Gastroesophageal sphincter (tissue), 3 donors: ENCODE measurements at regions not wholly inside any gene's neighbourhood (a gene's known extent, or its start where the extent isn't known, plus 50 kb on each side); places are given as distances from the start of the nearest gene placed in this dataset.

Experiments used
- EP300 ChIP-seq: sonication (generic); formaldehyde crosslinking; IDR thresholded peaks from one replicate; pipeline ENCODE4 v1.6.1; 2017; ENCODE audit warnings: antibody characterized with exemption, mild to moderate bottlenecking
- POLR2A ChIP-seq, 2 donors: fragments of 450-650 bp; IDR thresholded peaks; one replicate each; pipeline ENCODE4 v1.6.1; 2017; ENCODE audit warnings: antibody characterized with exemption in 2 of 2, mild to moderate bottlenecking in 2 of 2, moderate library complexity in 1 of 2
- POLR2AphosphoS5 ChIP-seq: sonication (generic); formaldehyde crosslinking; IDR thresholded peaks from one replicate; pipeline ENCODE4 v1.6.1; 2017; ENCODE audit warnings: antibody characterized with exemption
- TF ChIP-seq, protein P1 (sequence below), 4 experiments: fragments of 200-600 bp in 2 of 4; fragments of 450-650 bp in 2 of 4; sonication (generic) in 1 of 4; IDR thresholded peaks; one replicate each; pipeline ENCODE4 v1.5.1; 2017 to 2019; ENCODE audit warnings: antibody characterized with exemption in 4 of 4, mild to moderate bottlenecking in 2 of 4, moderate library complexity in 2 of 4

DNA sequence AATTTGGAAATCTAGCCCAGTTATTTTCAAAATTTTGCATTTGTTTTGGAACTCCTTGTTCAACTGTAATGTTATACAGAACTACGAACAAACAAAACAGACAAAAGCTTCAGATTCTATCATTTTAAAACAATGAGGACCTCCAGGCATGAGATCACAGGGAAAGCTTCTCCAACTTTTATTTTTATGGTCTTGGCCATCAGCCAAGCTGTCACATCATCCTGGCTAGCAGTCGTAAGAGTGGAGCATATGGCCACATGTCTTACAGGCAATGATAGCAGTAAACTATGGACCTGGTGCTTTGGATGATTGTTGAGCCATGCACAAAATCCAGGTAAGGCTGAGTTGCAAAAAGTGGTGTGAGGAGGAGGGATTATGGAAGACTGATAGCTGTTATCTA lies 299.6 kb downstream of the LMX1A start:
- TF ChIP-seq, protein P1, sequence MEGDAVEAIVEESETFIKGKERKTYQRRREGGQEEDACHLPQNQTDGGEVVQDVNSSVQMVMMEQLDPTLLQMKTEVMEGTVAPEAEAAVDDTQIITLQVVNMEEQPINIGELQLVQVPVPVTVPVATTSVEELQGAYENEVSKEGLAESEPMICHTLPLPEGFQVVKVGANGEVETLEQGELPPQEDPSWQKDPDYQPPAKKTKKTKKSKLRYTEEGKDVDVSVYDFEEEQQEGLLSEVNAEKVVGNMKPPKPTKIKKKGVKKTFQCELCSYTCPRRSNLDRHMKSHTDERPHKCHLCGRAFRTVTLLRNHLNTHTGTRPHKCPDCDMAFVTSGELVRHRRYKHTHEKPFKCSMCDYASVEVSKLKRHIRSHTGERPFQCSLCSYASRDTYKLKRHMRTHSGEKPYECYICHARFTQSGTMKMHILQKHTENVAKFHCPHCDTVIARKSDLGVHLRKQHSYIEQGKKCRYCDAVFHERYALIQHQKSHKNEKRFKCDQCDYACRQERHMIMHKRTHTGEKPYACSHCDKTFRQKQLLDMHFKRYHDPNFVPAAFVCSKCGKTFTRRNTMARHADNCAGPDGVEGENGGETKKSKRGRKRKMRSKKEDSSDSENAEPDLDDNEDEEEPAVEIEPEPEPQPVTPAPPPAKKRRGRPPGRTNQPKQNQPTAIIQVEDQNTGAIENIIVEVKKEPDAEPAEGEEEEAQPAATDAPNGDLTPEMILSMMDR (IDR thresholded peaks at IDR 0.05): no peak
- TF ChIP-seq POLR2A (IDR thresholded peaks at IDR 0.05) (no peak), POLR2AphosphoS5 (no peak), EP300 (no peak)
